H9 (cell line): ENCODE measurements at regions not wholly inside any gene's neighbourhood (a gene's known extent, or its start where the extent isn't known, plus 50 kb on each side); places are given as distances from the start of the nearest gene placed in this dataset.

Experiments used
- DNase-seq: peaks from one replicate; pipeline ENCODE4 v3.0.0-alpha.2; 2017
- H2AFZ ChIP-seq: one replicate; pipeline ENCODE4 v1.6.1; 2013; ENCODE audit warnings: mild to moderate bottlenecking, low read length, control low read depth, moderate library complexity
- H2AK5ac ChIP-seq: 2 replicates; pipeline ENCODE4 v1.6.1; 2013; ENCODE audit warnings: low read length, control low read depth, mixed read lengths; ENCODE audit not compliant: insufficient read length
- H2BK120ac ChIP-seq: one replicate; pipeline ENCODE4 v1.6.1; 2013; ENCODE audit warnings: low read depth, mild to moderate bottlenecking, low read length, control low read depth, inconsistent platforms; ENCODE audit not compliant: poor library complexity, severe bottlenecking
- H2BK12ac ChIP-seq: 2 replicates; pipeline ENCODE4 v1.6.1; 2013; ENCODE audit warnings: low read length, control low read depth, mixed read lengths, low read depth; ENCODE audit not compliant: insufficient read length
- H2BK15ac ChIP-seq: 2 replicates; pipeline ENCODE4 v1.6.1; 2013; ENCODE audit warnings: low read depth, low read length, control low read depth
- H2BK20ac ChIP-seq: one replicate; pipeline ENCODE4 v1.6.1; 2013; ENCODE audit warnings: low read depth, mild to moderate bottlenecking, low read length, control low read depth, inconsistent platforms; ENCODE audit not compliant: poor library complexity, severe bottlenecking
- H2BK5ac ChIP-seq: 2 replicates; pipeline ENCODE4 v1.6.1; 2013; ENCODE audit warnings: low read length, control low read depth, mixed read lengths; ENCODE audit not compliant: insufficient read length
- H3K14ac ChIP-seq: 2 replicates; pipeline ENCODE4 v1.6.1; 2013; ENCODE audit warnings: low read length, control low read depth; ENCODE audit not compliant: insufficient read depth
- H3K18ac ChIP-seq: 2 replicates; pipeline ENCODE4 v1.6.1; 2013; ENCODE audit warnings: low read depth, mild to moderate bottlenecking, mixed read lengths, low read length, control low read depth; ENCODE audit not compliant: insufficient read length
- H3K23ac ChIP-seq: 2 replicates; pipeline ENCODE4 v1.6.1; 2013; ENCODE audit warnings: low read length, control low read depth, mixed read lengths, low read depth; ENCODE audit not compliant: insufficient read length
- H3K23me2 ChIP-seq: 2 replicates; pipeline ENCODE4 v1.6.1; 2013; ENCODE audit warnings: low read depth, mild to moderate bottlenecking, mixed read lengths, low read length, control low read depth; ENCODE audit not compliant: insufficient read length, poor library complexity, severe bottlenecking
- H3K27ac ChIP-seq: 2 replicates; pipeline ENCODE4 v1.5.1; 2013; ENCODE audit warnings: low read length, control low read depth, mixed read lengths, low read depth; ENCODE audit not compliant: insufficient read length
- H3K27me3 ChIP-seq: 2 replicates; pipeline ENCODE4 v1.6.1; 2013; ENCODE audit warnings: low read length, control low read depth, inconsistent platforms; ENCODE audit not compliant: insufficient read depth
- H3K4ac ChIP-seq: 2 replicates; pipeline ENCODE4 v1.6.1; 2013; ENCODE audit warnings: low read depth, mild to moderate bottlenecking, control low read depth, inconsistent platforms, low read length, moderate library complexity
- H3K4me1 ChIP-seq: 2 replicates; pipeline ENCODE4 v1.6.1; 2013; ENCODE audit warnings: low read length, control low read depth, inconsistent platforms; ENCODE audit not compliant: insufficient read depth
- H3K4me2 ChIP-seq: 2 replicates; pipeline ENCODE4 v1.6.1; 2013; ENCODE audit warnings: low read length, control low read depth, mixed read lengths; ENCODE audit not compliant: insufficient read length, insufficient read depth
- H3K56ac ChIP-seq: 2 replicates; pipeline ENCODE4 v1.6.1; 2013; ENCODE audit warnings: low read depth, mild to moderate bottlenecking, mixed read lengths, low read length, control low read depth; ENCODE audit not compliant: insufficient read length
- H3K79me1 ChIP-seq: 2 replicates; pipeline ENCODE4 v1.6.1; 2013; ENCODE audit warnings: low read depth, mild to moderate bottlenecking, moderate library complexity, low read length, control low read depth, inconsistent platforms; ENCODE audit not compliant: insufficient read depth, poor library complexity, severe bottlenecking
- H3K79me2 ChIP-seq: 2 replicates; pipeline ENCODE4 v1.6.1; 2013; ENCODE audit warnings: low read length, control low read depth, inconsistent platforms; ENCODE audit not compliant: insufficient read depth
- H3K9ac ChIP-seq: 2 replicates; pipeline ENCODE4 v1.6.1; 2013; ENCODE audit warnings: low read length, control low read depth, mixed read lengths; ENCODE audit not compliant: insufficient read length; ENCODE audit errors: extremely low read depth
- H3K9me3 ChIP-seq: one replicate; pipeline ENCODE4 v1.6.1; 2013; ENCODE audit warnings: low read depth, low read length, inconsistent platforms; ENCODE audit not compliant: control insufficient read depth
- H3T11ph ChIP-seq: one replicate; pipeline ENCODE4 v1.6.1; 2013; ENCODE audit warnings: mild to moderate bottlenecking, low read length, control low read depth, inconsistent platforms
- H4K20me1 ChIP-seq: one replicate; pipeline ENCODE4 v1.6.1; 2013; ENCODE audit not compliant: control insufficient read depth, insufficient read length, insufficient read depth
- H4K5ac ChIP-seq: 2 replicates; pipeline ENCODE4 v1.6.1; 2013; ENCODE audit warnings: low read depth, mild to moderate bottlenecking, mixed read lengths, low read length, control low read depth; ENCODE audit not compliant: insufficient read length
- H4K8ac ChIP-seq: replicated peaks from 2 replicates; pipeline ENCODE4 v1.6.1; 2013; ENCODE audit warnings: low read length, control low read depth, mixed read lengths, low read depth; ENCODE audit not compliant: insufficient read length
- H4K91ac ChIP-seq: 2 replicates; pipeline ENCODE4 v1.6.1; 2013; ENCODE audit warnings: low read depth, mild to moderate bottlenecking, moderate library complexity, mixed read lengths, low read length, control low read depth; ENCODE audit not compliant: insufficient read length
- H3K27ac Mint-ChIP-seq, 3 experiments: 2 replicates in 2 of 3; 3 replicates in 1 of 3; pipeline ENCODE4 v1.8.0; 2020 to 2021; ENCODE audit warnings: mixed read lengths in 3 of 3, mild to moderate bottlenecking in 1 of 3, moderate library complexity in 1 of 3
- H3K27me3 Mint-ChIP-seq: 2 replicates; pipeline ENCODE4 v1.8.0; 2021; ENCODE audit warnings: low read depth, mild to moderate bottlenecking, moderate library complexity, mixed read lengths
- H3K36me3 Mint-ChIP-seq, 3 experiments: 2 replicates in 2 of 3; 3 replicates in 1 of 3; pipeline ENCODE4 v1.8.0; 2020 to 2021; ENCODE audit warnings: low read depth in 3 of 3, mixed read lengths in 3 of 3; ENCODE audit not compliant: insufficient read depth in 1 of 3
- H3K4me1 Mint-ChIP-seq, 2 experiments: 2 replicates each; pipeline ENCODE4 v1.8.0; 2020; ENCODE audit warnings: mixed read lengths in 2 of 2
- H3K4me3 Mint-ChIP-seq, 2 experiments: 2 replicates in 1 of 2; 3 replicates in 1 of 2; pipeline ENCODE4 v1.8.0; 2020 to 2021; ENCODE audit warnings: mild to moderate bottlenecking in 2 of 2, mixed read lengths in 2 of 2, moderate library complexity in 1 of 2
- H3K9me3 Mint-ChIP-seq, 2 experiments: 2 replicates in 1 of 2; 3 replicates in 1 of 2; pipeline ENCODE4 v1.8.0; 2020; ENCODE audit warnings: mild to moderate bottlenecking in 2 of 2, mixed read lengths in 2 of 2, moderate library complexity in 1 of 2
- CTCF ChIP-seq: fragments of 200-600 bp; sonication (generic); conservative IDR thresholded peaks from 3 replicates; pipeline ENCODE4 v1.8.0; 2021; ENCODE audit warnings: antibody characterized with exemption, mild to moderate bottlenecking
- WGBS: extraction: QIAGEN DNeasy Blood & Tissue Kit; methylation state at CpG from one replicate; pipeline ENCODE4 v1.1.7; 2013; ENCODE audit warnings: missing lambda C conversion rate, low lambda C conversion rate, mixed read lengths; ENCODE audit not compliant: insufficient read length; ENCODE audit errors: extremely low coverage; 5-methylcytosine and 5-hydroxymethylcytosine counted together

GRCh38 chr1:229883504-229884200 is 183.4 kb upstream of the GALNT2 start:
- Histone ChIP-seq H3K79me1 (no peaks in the 10 kb centered on the region), H3K27me3 (no peaks in the 10 kb centered on the region), H4K8ac (no peak overlapping the region), H3K4ac (no peak overlapping the region), H3K23me2 (no peaks in the 10 kb centered on the region), H3K9me3 (no peaks in the 10 kb centered on the region), H3K23ac (no peak overlapping the region), H4K20me1 (no peaks in the 10 kb centered on the region), H2BK5ac (no peak overlapping the region), H3K14ac (no peak overlapping the region), H3T11ph (no peak overlapping the region), H3K79me2 (no peaks in the 10 kb centered on the region), H2BK20ac (no peak overlapping the region), H3K27ac (no peak overlapping the region), H2BK12ac (no peak overlapping the region), H3K4me2 (no peak overlapping the region), H4K91ac (no peak overlapping the region), H2BK120ac (no peak overlapping the region), H3K56ac (no peak overlapping the region), H3K18ac (no peak overlapping the region), H4K5ac (no peak overlapping the region), H2AFZ (no peak overlapping the region), H2BK15ac (no peak overlapping the region), H2AK5ac (no peak overlapping the region), H3K9ac (no peak overlapping the region), H3K4me1 (no peaks in the 10 kb centered on the region)
- TF ChIP-seq CTCF, result no peak
- Mint-ChIP-seq H3K9me3 (peaks cover 0 to 2% of the 10 kb centered on the region in 2 experiments; a peak in 2 of 5 replicates), H3K4me3 (no peak overlapping the region), H3K36me3 (no peaks in the 10 kb centered on the region), H3K27ac (0 out of 7 replicates have a peak overlapping the region, but pooled peaks of 1 of the 3 experiments have one; percentile 39), H3K27me3 (no peaks in the 10 kb centered on the region; the same call in none of the 2 replicates), H3K4me1 (peaks cover 0 to 6% of the 10 kb centered on the region in 2 experiments; a peak in 1 of 4 replicates)
- peak; percentile 8 for DNase-seq
- no CpG with 5 or more reads among the region's 7 CpGs for WGBS
